IMR-90 (cell line): ENCODE measurements at regions not wholly inside any gene's neighbourhood (a gene's known extent, or its start where the extent isn't known, plus 50 kb on each side); places are given as distances from the start of the nearest gene placed in this dataset.

Source experiments
- ATAC-seq: fragments of 200-7000 bp; cut with Tn5 transposase; 2 replicates; pipeline ENCODE4 v1.9.1; 2020; ENCODE audit warnings: low read depth, mild to moderate bottlenecking, moderate library complexity
- BruUV-seq: library from RNA; stranded (reverse); fragments of 400-500 nt; replicated peaks from 2 replicates; lab custom pipeline; 2021; lab: Mats Ljungman, UMichigan
- CTCF ChIA-PET: fragments of 300-600 bp; formaldehyde crosslinking; extraction: SDS; loops from one replicate; lab custom pipeline; 2021; ENCODE audit warnings: antibody characterized with exemption; lab: Yijun Ruan, JAX
- POLR2A ChIA-PET: fragments of 300-600 bp; sonication (Branson Sonifier 250); formaldehyde crosslinking; loops from one replicate; lab custom pipeline; 2022; ENCODE audit warnings: antibody characterized with exemption; ENCODE audit not compliant: unreplicated experiment; lab: Charles Lee
- DNase-seq: peaks from one replicate; pipeline ENCODE4 v3.0.0; 2013
- H2AFZ ChIP-seq: replicated peaks from 2 replicates; pipeline ENCODE3; 2013; ENCODE audit warnings: low read length, mild to moderate bottlenecking; ENCODE audit not compliant: poor library complexity
- H2AK5ac ChIP-seq: 2 replicates; pipeline ENCODE4 v1.6.1; 2013; ENCODE audit warnings: low read depth, low read length, inconsistent platforms
- H2AK9ac ChIP-seq: replicated peaks from 2 replicates; pipeline ENCODE3; 2013; ENCODE audit warnings: mild to moderate bottlenecking, low read depth, low read length, moderate library complexity; ENCODE audit not compliant: poor library complexity
- H2BK120ac ChIP-seq: 2 replicates; pipeline ENCODE4 v1.6.1; 2013; ENCODE audit warnings: low read depth, low read length, inconsistent platforms
- H2BK15ac ChIP-seq: 3 replicates; pipeline ENCODE4 v1.6.1; 2013; ENCODE audit warnings: low read depth, low read length, inconsistent platforms
- H2BK20ac ChIP-seq: 2 replicates; pipeline ENCODE4 v1.6.1; 2013; ENCODE audit warnings: low read depth, mild to moderate bottlenecking, inconsistent platforms, low read length, moderate library complexity
- H2BK5ac ChIP-seq: 2 replicates; pipeline ENCODE4 v1.6.1; 2013; ENCODE audit warnings: mild to moderate bottlenecking, low read depth, low read length, inconsistent platforms; ENCODE audit not compliant: poor library complexity, severe bottlenecking
- H3K14ac ChIP-seq: replicated peaks from 2 replicates; pipeline ENCODE4 v1.6.1; 2013; ENCODE audit warnings: low read depth, low read length, inconsistent platforms
- H3K18ac ChIP-seq: 2 replicates; pipeline ENCODE4 v1.6.1; 2013; ENCODE audit warnings: low read depth, low read length, control low read depth
- H3K23ac ChIP-seq: 2 replicates; pipeline ENCODE4 v1.6.1; 2013; ENCODE audit warnings: low read depth, low read length, inconsistent platforms
- H3K27ac ChIP-seq: 2 replicates; pipeline ENCODE4 v1.5.1; 2013; ENCODE audit warnings: mild to moderate bottlenecking, control low read depth, low read length; ENCODE audit not compliant: insufficient read depth
- H3K27me3 ChIP-seq: 2 replicates; pipeline ENCODE4 v1.6.1; 2013; ENCODE audit warnings: low read length; ENCODE audit not compliant: control insufficient read depth, insufficient read depth
- H3K36me3 ChIP-seq: 2 replicates; pipeline ENCODE4 v1.6.1; 2013; ENCODE audit warnings: low read length, mixed read lengths; ENCODE audit not compliant: control insufficient read depth, insufficient read depth
- H3K4ac ChIP-seq: 2 replicates; pipeline ENCODE4 v1.6.1; 2013; ENCODE audit warnings: low read depth, low read length, inconsistent platforms
- H3K4me1 ChIP-seq: 2 replicates; pipeline ENCODE4 v1.6.1; 2013; ENCODE audit warnings: low read length, mixed read lengths; ENCODE audit not compliant: control insufficient read depth, insufficient read depth
- H3K4me2 ChIP-seq: 2 replicates; pipeline ENCODE4 v1.6.1; 2013; ENCODE audit warnings: low read depth, mild to moderate bottlenecking, control low read depth, low read length, moderate library complexity
- H3K4me3 ChIP-seq: 2 replicates; pipeline ENCODE4 v1.5.1; 2013; ENCODE audit warnings: low read depth, mild to moderate bottlenecking, control low read depth, low read length, moderate library complexity; ENCODE audit not compliant: insufficient read depth
- H3K56ac ChIP-seq: 2 replicates; pipeline ENCODE4 v1.6.1; 2013; ENCODE audit warnings: low read length, inconsistent platforms; ENCODE audit not compliant: insufficient read depth; ENCODE audit errors: extremely low read depth
- H3K79me1 ChIP-seq, 2 experiments: 2 replicates each; pipeline ENCODE4 v1.6.1; 2013; ENCODE audit warnings: low read length in 2 of 2, inconsistent platforms in 1 of 2, low read depth in 1 of 2
- H3K9ac ChIP-seq: 2 replicates; pipeline ENCODE4 v1.6.1; 2013; ENCODE audit warnings: low read depth, low read length, control low read depth
- H3K9me1 ChIP-seq: 2 replicates; pipeline ENCODE4 v1.6.1; 2013; ENCODE audit warnings: low read length, inconsistent platforms; ENCODE audit not compliant: insufficient read depth
- H3K9me3 ChIP-seq: 2 replicates; pipeline ENCODE4 v1.6.1; 2013; ENCODE audit warnings: low read length; ENCODE audit not compliant: control insufficient read depth, insufficient read depth
- H4K20me1 ChIP-seq: 2 replicates; pipeline ENCODE4 v1.6.1; 2013; ENCODE audit warnings: low read length, inconsistent platforms; ENCODE audit not compliant: insufficient read depth
- H4K5ac ChIP-seq: 2 replicates; pipeline ENCODE4 v1.6.1; 2013; ENCODE audit warnings: mild to moderate bottlenecking, low read depth, low read length, control low read depth
- H4K8ac ChIP-seq, 2 experiments: 2 replicates each; pipeline ENCODE4 v1.6.1; 2013; ENCODE audit warnings: low read depth in 2 of 2, low read length in 2 of 2, control low read depth in 1 of 2, inconsistent platforms in 1 of 2
- H4K91ac ChIP-seq: 2 replicates; pipeline ENCODE4 v1.6.1; 2013; ENCODE audit warnings: low read depth, low read length, inconsistent platforms; ENCODE audit not compliant: insufficient read depth
- BHLHE40 ChIP-seq: fragments of 150-350 bp; IDR thresholded peaks from 2 replicates; pipeline ENCODE4 v1.6.1; 2016; ENCODE audit warnings: mild to moderate bottlenecking, low read depth, low read length
- CEBPB ChIP-seq: IDR thresholded peaks from 2 replicates; pipeline ENCODE4 v1.6.1; 2012; ENCODE audit warnings: low read depth, low read length, improper control_type of control experiment
- CHD1 ChIP-seq: IDR thresholded peaks from 2 replicates; pipeline ENCODE4 v1.6.1; 2012; ENCODE audit warnings: low read depth, low read length, improper control_type of control experiment
- ELK1 ChIP-seq: fragments of 150-350 bp; IDR thresholded peaks from 2 replicates; pipeline ENCODE4 v1.6.1; 2016; ENCODE audit warnings: low read depth, mild to moderate bottlenecking, low read length, moderate library complexity, borderline replicate concordance
- FOS ChIP-seq: fragments of 150-350 bp; IDR thresholded peaks from 2 replicates; pipeline ENCODE4 v1.6.1; 2016; ENCODE audit warnings: low read depth, low read length
- MAFK ChIP-seq: IDR thresholded peaks from 2 replicates; pipeline ENCODE4 v1.6.1; 2012; ENCODE audit warnings: low read depth, low read length, improper control_type of control experiment
- MXI1 ChIP-seq: IDR thresholded peaks from 2 replicates; pipeline ENCODE4 v1.6.1; 2012; ENCODE audit warnings: low read depth, mild to moderate bottlenecking, low read length, moderate library complexity, borderline replicate concordance
- NFE2L2 ChIP-seq: fragments of 150-350 bp; IDR thresholded peaks from 2 replicates; pipeline ENCODE4 v1.6.1; 2016; ENCODE audit warnings: low read depth, mild to moderate bottlenecking, low read length
- POLR2A ChIP-seq: IDR thresholded peaks from 2 replicates; pipeline ENCODE4 v1.6.1; 2012; ENCODE audit warnings: mild to moderate bottlenecking, low read depth, low read length
- RAD21 ChIP-seq: IDR thresholded peaks from 2 replicates; pipeline ENCODE4 v1.6.1; 2012; ENCODE audit warnings: low read length, improper control_type of control experiment
- RCOR1 ChIP-seq: IDR thresholded peaks from 2 replicates; pipeline ENCODE4 v1.6.1; 2012; ENCODE audit warnings: mild to moderate bottlenecking, low read length, improper control_type of control experiment; ENCODE audit not compliant: insufficient replicate concordance
- RFX5 ChIP-seq: IDR thresholded peaks from 2 replicates; pipeline ENCODE4 v1.8.0; 2012; ENCODE audit warnings: low read depth, mild to moderate bottlenecking, low read length, moderate library complexity
- SMC3 ChIP-seq: fragments of 150-350 bp; IDR thresholded peaks from 2 replicates; pipeline ENCODE4 v1.6.1; 2016; ENCODE audit warnings: low read depth, mild to moderate bottlenecking, antibody characterized with exemption, low read length, moderate library complexity
- USF2 ChIP-seq: fragments of 150-350 bp; IDR thresholded peaks from 2 replicates; pipeline ENCODE4 v1.6.1; 2017; ENCODE audit warnings: mild to moderate bottlenecking, antibody characterized with exemption, low read length, low read depth
- WGBS, 2 experiments: methylation state at CpG; one replicate each; pipeline versions ENCODE4 v1.1.5 to v1.1.7; 2013; ENCODE audit warnings: missing lambda C conversion rate in 2 of 2; ENCODE audit not compliant: insufficient read length in 1 of 2; ENCODE audit errors: extremely low coverage in 2 of 2; 5-methylcytosine and 5-hydroxymethylcytosine counted together
- dilution Hi-C: fragments of 300-500 bp; cut with HindIII; formaldehyde crosslinking; loops from one replicate; pipeline ENCODE4 v1.14.3; 2018; ENCODE audit warnings: low sequenced_read_pairs; ENCODE audit not compliant: unreplicated experiment
- in situ Hi-C: fragments of 300-500 bp; cut with MboI; formaldehyde crosslinking; loops from 3 replicates; pipeline ENCODE4 v1.14.3; 2019; ENCODE audit warnings: low sequenced_read_pairs, inconsistent platforms, mixed read lengths
- intact Hi-C: fragments of 100-400 bp; cut with micrococcal nuclease; formaldehyde crosslinking; loops from 2 replicates; pipeline ENCODE4 v1.10.0; 2022
- TF ChIP-seq, protein P1 (sequence below): conservative IDR thresholded peaks from 2 replicates; pipeline ENCODE4 v1.5.1; 2012; ENCODE audit warnings: mild to moderate bottlenecking, low read depth, low read length, improper control_type of control experiment

DNA sequence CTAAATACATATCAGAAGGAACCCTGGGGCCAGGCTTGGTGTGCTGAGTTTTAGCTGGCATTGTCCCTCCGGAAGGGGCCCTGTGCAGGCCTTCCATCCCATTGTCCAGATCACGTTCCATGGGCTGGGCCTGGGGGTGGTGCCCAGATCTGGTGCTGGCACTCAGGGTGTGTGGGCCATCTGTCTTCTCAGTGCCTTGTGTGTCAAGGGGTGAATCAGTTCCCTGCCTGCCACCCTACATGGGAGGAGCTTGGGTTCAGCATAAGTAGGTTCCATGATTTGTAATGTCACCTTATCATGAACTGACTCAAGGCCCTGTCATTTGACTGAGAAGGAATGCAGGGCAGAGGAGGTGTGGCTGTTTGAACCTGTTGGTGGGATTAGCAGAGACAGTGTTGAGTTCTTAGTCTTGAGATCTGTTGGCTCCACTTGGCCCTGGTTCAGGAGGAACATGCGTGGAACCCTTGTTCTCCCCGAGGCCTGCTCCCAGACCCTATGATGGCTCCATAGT is 176.8 kb downstream of the MACROH2A1 start:
- Histone ChIP-seq H3K14ac (peak overlapping the region; percentile 6; the same call in 1 of the 2 replicates), H2BK15ac (0 out of 3 replicates have a peak overlapping the region, but pooled peaks have one; percentile 10), H2AK5ac (peak overlapping the region; percentile 92), H3K9me1 (peaks cover 5% of the 10 kb centered on the region; the same call in 1 of the 2 replicates), H3K18ac (no peak overlapping the region), H2AK9ac (no peak overlapping the region), H3K79me1 (peaks cover 0 to 4% of the 10 kb centered on the region in 2 experiments; a peak in 1 of 4 replicates), H4K20me1 (no peaks in the 10 kb centered on the region), H2BK20ac (0 out of 2 replicates have a peak overlapping the region, but pooled peaks have one; percentile 5), H4K8ac (no peak overlapping the region), H3K36me3 (no peaks in the 10 kb centered on the region), H3K4me1 (peaks cover 2% of the 10 kb centered on the region; the same call in 1 of the 2 replicates), H3K27ac (no peak overlapping the region), H4K91ac (no peak overlapping the region), H3K9me3 (no peaks in the 10 kb centered on the region), H3K27me3 (peaks cover 5% of the 10 kb centered on the region; the same call in 1 of the 2 replicates), H3K4me2 (no peak overlapping the region), H3K9ac (no peak overlapping the region), H2AFZ (peak overlapping the region; percentile 13), H2BK5ac (no peak overlapping the region), H3K4me3 (no peak overlapping the region), H2BK120ac (no peak overlapping the region), H4K5ac (no peak overlapping the region), H3K56ac (no peak overlapping the region), H3K4ac (no peak overlapping the region), H3K23ac (no peak overlapping the region; the same call in 1 of the 2 replicates)
- DNase-seq (no peak), ATAC-seq (no peak)
- in situ Hi-C loops, result no loop called here
- dilution Hi-C loops, result no loop called here
- ChIA-PET CTCF (no interaction called here), POLR2A (no interaction called here)
- intact Hi-C loops, result no loop called here
- no TSS peak for BruUV-seq
- no peak for TF ChIP-seq MAFK
- TF ChIP-seq RAD21, result no peak
- TF ChIP-seq MXI1, result no peak
- TF ChIP-seq CEBPB, result no peak
- no peak for TF ChIP-seq RFX5
- no peak for TF ChIP-seq FOS
- TF ChIP-seq BHLHE40, result no peak
- TF ChIP-seq POLR2A, result no peak
- TF ChIP-seq ELK1, result no peak
- no peak for TF ChIP-seq SMC3
- TF ChIP-seq, protein P1, sequence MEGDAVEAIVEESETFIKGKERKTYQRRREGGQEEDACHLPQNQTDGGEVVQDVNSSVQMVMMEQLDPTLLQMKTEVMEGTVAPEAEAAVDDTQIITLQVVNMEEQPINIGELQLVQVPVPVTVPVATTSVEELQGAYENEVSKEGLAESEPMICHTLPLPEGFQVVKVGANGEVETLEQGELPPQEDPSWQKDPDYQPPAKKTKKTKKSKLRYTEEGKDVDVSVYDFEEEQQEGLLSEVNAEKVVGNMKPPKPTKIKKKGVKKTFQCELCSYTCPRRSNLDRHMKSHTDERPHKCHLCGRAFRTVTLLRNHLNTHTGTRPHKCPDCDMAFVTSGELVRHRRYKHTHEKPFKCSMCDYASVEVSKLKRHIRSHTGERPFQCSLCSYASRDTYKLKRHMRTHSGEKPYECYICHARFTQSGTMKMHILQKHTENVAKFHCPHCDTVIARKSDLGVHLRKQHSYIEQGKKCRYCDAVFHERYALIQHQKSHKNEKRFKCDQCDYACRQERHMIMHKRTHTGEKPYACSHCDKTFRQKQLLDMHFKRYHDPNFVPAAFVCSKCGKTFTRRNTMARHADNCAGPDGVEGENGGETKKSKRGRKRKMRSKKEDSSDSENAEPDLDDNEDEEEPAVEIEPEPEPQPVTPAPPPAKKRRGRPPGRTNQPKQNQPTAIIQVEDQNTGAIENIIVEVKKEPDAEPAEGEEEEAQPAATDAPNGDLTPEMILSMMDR, result no peak
- no peak for TF ChIP-seq NFE2L2
- TF ChIP-seq CHD1, result no peak
- TF ChIP-seq RCOR1, result no peak
- no peak for TF ChIP-seq USF2
- 100% methylated on average over 2 of the region's 4 CpGs; no CpG with 5 or more reads in 1 of the 2 experiments for WGBS, 2 experiments
